HuH-7 (cell line): ENCODE measurements at regions not wholly inside any gene's neighbourhood (a gene's known extent, or its start where the extent isn't known, plus 50 kb on each side); places are given as distances from the start of the nearest gene placed in this dataset.
"Not testable (repeated sequence)": the region's sequence is repeated elsewhere in the genome, so short reads cannot be mapped to it uniquely, and the experiment has no call there.

ENCODE experiments used
- DNase-seq: peaks from one replicate; pipeline ENCODE4 v3.0.0; 2011; ENCODE audit warnings: low spot score

DNA sequence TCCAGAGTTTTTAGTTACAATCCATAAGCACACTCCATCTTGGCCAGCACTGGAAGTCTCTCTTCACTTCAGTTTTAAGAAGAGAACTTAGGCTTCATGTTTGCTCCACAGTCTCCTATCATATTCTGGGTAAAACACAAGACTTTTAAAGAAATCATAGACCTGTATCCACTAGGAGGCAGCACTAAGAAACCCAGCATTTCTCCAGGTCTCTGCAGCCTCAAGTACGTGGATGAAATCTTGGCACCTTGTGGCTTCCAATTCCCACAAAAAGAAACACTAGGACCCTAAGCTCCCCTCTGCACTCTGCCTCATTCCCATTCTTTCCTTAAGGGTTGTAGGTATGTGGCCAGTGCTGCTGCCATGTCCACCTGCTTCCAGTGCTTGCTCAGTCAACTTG is 367.3 kb upstream of the CASK start:
- peak; percentile 5 for DNase-seq

DNA sequence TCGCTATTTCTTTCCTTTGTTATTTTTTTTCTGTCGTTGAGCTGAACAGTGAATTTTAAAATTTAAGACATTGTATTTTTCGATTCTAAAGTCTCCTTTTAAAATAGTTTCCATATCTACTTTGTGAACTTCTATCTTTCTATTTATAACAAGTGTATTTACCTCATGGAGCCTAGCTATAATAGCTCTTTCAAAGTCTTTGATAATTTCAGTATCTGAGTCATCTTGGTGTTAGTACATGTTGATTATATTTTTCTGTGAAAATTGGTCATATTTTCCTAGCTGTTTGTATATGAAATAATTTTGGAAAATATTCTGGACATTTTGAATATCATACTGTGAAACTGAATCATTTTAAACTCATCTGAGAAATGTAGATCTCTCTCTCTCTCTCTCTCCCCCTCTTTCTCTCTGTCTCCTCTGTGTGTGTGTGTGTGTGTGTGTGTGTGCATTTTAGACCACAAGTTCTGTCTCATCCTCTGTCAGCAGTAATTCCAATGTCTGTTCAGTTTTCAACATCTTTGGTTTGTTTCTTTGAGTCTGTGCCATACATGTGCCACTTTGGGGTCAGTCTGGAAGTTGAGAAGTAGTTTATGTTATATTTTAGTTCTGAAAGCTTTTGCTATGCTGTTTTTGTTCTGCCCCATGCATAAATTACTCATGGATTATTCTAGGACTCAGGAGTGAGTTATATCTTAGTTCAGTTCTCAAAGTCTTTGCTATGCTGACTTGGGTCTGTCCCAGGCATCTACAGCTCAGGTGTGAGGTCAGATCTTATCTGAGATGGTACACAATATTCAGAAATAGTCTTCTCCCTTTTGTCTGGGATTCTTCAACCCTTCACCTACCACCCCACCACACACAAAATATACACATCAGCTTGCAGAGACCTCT is 366.4 kb upstream of the CASK start:
- no peak for DNase-seq

- not testable (repeated sequence) for DNase-seq
Measured at GRCh38 chrX:42285681-42286080, 362.3 kb upstream of the CASK start.

DNA sequence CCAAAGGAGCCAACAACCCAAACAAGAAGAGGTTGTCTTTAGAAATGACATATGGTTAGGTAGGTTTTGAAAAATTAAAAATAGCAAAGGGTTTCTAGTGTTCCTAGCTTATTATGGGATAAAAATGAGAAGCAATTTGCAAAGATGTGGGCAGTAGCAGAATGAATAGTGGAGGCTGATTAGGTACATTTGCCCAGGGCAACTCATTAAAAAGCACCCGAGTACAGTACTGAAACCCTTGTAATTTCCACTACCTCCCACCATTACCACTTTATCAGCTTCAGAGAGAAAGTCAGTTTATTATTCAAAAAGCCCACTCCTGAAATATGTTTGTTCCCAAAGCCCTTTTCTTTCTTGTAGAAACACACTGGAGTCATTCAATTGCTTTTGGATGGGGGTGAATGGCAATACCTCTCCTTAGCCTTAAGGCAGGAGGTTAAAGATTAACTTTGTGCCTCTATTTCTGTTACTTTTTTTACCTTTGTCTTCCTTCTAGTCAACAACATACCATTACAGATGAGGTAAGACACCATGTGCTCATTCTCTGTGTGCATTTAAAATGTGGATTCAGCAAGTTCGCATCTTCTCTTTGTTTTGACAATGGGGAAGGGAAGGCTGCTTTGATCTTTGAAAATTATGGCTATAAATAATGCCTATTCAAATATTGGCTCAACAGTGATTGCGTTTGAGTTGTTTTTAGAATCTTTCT is 353.8 kb upstream of the CASK start:
- no peak for DNase-seq

GRCh38 chrX:42274151-42274550 is 350.8 kb upstream of the CASK start:
- no peak for DNase-seq

DNA sequence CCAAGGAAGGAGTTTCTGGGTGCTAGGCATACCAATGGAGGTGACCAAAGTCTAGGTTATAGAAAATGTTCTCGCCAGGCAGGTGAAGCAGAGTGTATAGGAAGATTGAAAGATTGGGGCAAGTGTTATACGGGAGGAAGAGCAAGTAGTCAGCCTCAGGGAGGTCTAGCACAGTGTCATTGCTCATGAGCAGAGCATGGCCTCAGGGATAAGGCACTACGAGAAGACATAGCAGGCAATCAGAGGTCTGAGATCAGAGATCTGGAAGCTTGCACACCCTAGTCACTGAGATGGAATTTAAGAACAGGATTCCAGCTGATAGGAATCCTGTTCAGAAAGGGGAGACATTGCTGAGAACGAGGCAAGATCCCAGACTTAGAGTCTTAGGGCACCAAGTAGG is 350.0 kb upstream of the CASK start:
- no peak for DNase-seq

GRCh38 chrX:42269186-42269585 is 345.8 kb upstream of the CASK start:
- no peak for DNase-seq

GRCh38 chrX:42260854-42261253 is 337.5 kb upstream of the CASK start:
- DNase-seq: no peak

GRCh38 chrX:42248226-42248625 is 324.9 kb upstream of the CASK start:
- DNase-seq: no peak

- no peak for DNase-seq
Measured at GRCh38 chrX:42247241-42247640, 323.9 kb upstream of the CASK start.

DNA sequence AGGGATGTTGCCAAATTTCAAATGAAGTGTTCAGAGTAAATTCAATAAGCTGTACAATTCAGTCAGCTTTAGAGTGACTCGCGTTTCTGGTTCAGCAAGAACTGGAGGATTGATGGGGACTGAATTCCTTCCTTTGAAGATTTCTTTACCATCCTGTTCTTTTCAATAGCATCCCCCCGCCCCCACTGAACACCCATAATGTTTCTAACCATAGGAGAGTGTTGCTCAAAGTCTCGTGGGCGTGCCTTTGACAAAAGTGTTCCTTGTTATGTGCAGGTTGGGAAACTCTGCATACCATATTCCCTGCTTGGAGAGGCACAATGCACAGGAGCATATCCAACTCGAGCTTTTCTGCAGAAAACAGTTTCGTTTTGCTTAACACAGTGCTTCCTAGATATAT is 323.5 kb upstream of the CASK start:
- no peak for DNase-seq

- no peak for DNase-seq
Measured at GRCh38 chrX:42242004-42242403, 318.6 kb upstream of the CASK start.

DNA sequence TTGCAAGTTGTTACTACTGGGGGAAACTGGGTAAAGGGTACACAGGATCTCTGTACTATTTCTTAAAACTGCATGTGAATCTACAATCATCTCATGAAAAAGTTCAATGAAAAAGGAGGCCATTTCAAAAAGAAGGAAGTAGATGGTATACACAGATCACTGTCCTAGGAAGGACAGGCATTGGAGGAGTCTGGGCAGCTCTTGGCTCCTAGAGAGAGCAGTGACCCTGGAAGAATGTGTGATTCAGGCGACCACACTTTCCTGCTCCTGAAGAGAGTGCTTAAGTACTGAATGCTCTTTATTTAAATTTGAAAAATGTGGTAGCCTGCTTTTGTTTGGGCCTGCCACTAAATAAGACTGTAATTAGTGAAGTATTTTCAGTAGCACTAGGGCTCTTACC is 318.1 kb upstream of the CASK start:
- no peak for DNase-seq

DNA sequence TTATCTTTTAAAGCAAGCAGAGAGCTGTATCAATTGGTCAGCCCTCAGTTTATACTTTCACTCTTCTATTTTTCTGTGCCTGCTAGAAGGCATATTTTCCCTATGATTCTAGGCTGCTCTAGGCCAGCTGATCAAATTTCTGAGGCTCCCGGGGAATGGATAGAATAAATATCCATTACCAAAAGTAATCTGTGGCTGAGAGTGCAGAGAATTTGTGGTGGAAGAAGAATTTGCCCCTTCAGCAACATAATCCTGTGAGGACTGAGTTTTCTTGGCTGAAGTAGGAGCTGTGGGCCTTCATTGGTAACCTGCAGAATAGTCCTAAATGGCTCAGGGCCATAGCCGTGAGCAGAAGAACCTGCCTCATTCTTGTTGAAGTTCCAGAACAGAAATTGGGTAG is 314.6 kb upstream of the CASK start:
- DNase-seq: no peak

- no peak for DNase-seq
Measured at GRCh38 chrX:42229533-42229932, 306.2 kb upstream of the CASK start.

DNA sequence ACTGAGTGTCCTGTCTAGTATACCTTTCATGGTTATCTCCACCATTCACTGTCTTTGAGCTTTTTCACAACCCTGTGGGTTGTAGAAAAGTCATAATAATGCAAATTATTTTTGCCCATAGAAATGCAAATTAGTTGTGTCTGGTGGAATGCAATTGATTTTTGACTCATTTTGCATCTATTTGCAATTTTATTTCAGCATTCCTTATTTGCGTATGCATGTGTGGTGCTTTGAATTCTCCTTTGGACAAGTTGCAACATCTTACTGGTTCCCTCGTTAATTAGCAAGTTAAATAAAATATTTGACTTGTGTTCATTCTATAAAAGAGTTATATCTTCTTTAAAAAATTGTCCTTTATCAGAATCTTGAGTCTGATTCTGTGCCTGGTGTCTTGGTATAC is 297.3 kb upstream of the CASK start:
- no peak for DNase-seq

DNA sequence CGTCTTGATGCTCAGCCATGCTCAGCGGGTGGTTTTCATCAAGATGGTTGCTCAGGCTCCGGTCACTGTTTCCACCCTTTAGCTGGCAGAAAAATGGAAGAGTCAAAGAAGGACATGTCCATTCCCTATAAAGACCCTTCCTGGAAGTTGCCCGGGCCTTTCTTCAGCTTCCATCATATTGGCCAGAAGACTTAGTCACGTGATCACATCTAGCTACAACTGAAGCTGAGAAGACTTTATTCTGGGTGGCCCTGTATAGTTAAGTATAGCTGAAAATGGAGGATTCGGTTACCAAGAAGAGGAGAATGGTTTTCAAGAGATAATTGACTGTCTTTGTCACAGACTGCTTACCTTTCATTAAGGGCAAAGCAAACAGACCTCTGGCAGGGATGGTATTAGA is 296.7 kb upstream of the CASK start:
- DNase-seq: no peak

GRCh38 chrX:42219231-42219630 is 295.9 kb upstream of the CASK start:
- DNase-seq: no peak

GRCh38 chrX:42195506-42195905 is 272.2 kb upstream of the CASK start:
- peak; percentile 5 for DNase-seq

GRCh38 chrX:42189576-42189975 is 266.2 kb upstream of the CASK start:
- no peak for DNase-seq

- no peak for DNase-seq
Measured at GRCh38 chrX:42188730-42189129, 265.4 kb upstream of the CASK start.

GRCh38 chrX:42176789-42177188 is 253.4 kb upstream of the CASK start:
- DNase-seq: peak; percentile 1

- no peak for DNase-seq
Measured at GRCh38 chrX:42175843-42176242, 252.5 kb upstream of the CASK start.

- not testable (repeated sequence) for DNase-seq
Measured at GRCh38 chrX:42157923-42158322, 234.6 kb upstream of the CASK start.
